ENCODE measurements at regions not wholly inside any gene's neighbourhood (a gene's known extent, or its start where the extent isn't known, plus 50 kb on each side); places are given as distances from the start of the nearest gene placed in this dataset.
"Not testable (repeated sequence)": the region's sequence is repeated elsewhere in the genome, so short reads cannot be mapped to it uniquely, and the experiment has no call there.

DNA sequence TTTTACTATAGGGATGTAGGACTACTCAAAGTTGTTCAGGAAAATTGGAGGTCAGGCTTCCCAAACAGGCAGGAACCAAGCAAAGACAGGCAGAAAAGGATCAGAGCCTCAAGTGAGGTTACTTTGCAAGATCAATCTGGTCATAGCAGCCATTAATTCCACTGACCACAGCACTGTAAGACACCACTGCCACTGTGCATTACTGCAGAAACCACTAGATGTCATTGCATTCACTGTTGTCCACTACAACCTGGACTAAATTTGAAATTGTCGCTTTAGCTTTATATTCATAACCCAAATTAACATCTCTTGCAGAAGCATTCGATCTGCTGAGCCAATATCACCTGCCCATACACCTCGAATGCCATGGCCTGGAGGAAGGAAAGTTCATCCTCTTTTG lies 126.9 kb upstream of the UFL1 start:
- H3K9me3 Mint-ChIP-seq, result no peaks in the 10 kb centered on the region
- peaks cover 4% of the 10 kb centered on the region for H3K4me1 Mint-ChIP-seq (ENCODE audit: low read depth)
- no peak overlapping the region for H3K4me3 Mint-ChIP-seq (ENCODE audit: low read depth)
- intact Hi-C loops (cut with micrococcal nuclease), result no loop called here
- H3K27ac Mint-ChIP-seq, result no peak overlapping the region
- no peak for DNase-seq (ENCODE audit: low spot score)
- no peaks in the 10 kb centered on the region for H3K36me3 Mint-ChIP-seq (ENCODE audit: low read depth)
- H3K27me3 Mint-ChIP-seq (ENCODE audit: low read depth), result peaks cover 5% of the 10 kb centered on the region

DNA sequence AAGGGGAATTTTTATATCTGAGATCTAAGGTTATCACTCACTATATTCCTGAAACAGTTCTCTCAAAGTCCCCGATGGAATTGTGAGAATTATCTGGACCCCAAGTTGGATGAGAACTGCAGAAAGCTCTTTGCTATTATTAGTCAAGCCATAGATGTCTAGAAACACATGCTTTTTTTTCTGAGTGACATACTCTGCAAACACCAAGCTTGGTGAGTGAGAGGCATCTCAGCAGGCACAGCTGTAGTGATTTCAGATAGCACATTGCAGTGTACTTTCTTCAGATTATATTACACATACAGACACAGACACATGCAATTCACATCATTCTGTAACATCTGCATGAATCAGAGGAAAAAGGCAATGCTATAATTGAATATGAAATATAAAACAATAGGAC lies 111.1 kb upstream of the UFL1 start:
- Mint-ChIP-seq H3K9me3 (no peaks in the 10 kb centered on the region), H3K4me3 (ENCODE audit: low read depth) (no peak overlapping the region), H3K27me3 (ENCODE audit: low read depth) (no peaks in the 10 kb centered on the region), H3K36me3 (ENCODE audit: low read depth) (no peaks in the 10 kb centered on the region), H3K27ac (no peak overlapping the region), H3K4me1 (ENCODE audit: low read depth) (no peaks in the 10 kb centered on the region)
- DNase-seq (ENCODE audit: low spot score), result no peak
- intact Hi-C loops (cut with micrococcal nuclease), result no loop called here

DNA sequence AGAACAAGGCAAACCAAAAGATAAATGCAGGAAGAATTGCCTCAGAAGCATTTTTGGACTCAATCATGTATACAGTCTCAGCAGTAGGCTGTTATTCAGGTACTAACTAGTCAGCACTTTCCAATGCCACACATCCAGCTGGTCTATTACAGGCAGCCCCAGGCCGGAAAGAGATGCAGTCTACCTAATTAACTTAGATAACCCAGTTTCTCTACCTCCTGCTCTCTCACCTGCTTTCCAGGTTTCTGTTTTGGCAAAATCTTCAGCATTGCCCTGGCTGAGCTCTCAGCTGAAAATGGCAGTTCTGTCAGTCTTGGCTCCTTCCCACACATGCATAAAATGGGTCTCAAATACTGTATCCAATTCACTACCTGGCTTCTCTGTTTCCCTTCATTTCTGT lies 101.3 kb upstream of the UFL1 start:
- Mint-ChIP-seq H3K4me3 (ENCODE audit: low read depth) (no peak overlapping the region), H3K27ac (no peak overlapping the region), H3K9me3 (peaks cover 6% of the 10 kb centered on the region), H3K36me3 (ENCODE audit: low read depth) (no peaks in the 10 kb centered on the region), H3K4me1 (ENCODE audit: low read depth) (no peaks in the 10 kb centered on the region), H3K27me3 (ENCODE audit: low read depth) (no peaks in the 10 kb centered on the region)
- DNase-seq (ENCODE audit: low spot score), result no peak
- intact Hi-C loops (cut with micrococcal nuclease), result no loop called here

DNA sequence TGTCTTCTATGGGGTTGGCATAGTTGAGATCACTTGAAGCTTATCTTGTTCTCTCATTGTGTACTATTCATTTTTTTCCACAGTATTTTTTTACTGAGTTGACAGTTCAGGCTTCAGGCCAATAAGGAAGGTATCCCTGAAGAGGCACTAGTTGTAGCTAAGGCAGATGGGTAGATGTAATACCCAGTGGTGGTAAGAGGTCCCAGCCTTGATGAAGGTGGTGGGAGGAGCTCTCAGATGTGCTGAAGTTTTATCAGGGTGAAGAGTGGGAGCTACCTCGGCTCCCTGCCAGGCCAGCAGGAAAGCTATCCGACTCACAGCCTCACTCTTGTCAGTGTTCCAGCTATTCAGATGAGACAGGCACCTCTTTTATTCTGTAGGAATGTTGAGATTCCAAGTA lies 87.7 kb upstream of the UFL1 start:
- Mint-ChIP-seq H3K36me3 (ENCODE audit: low read depth) (no peaks in the 10 kb centered on the region), H3K4me3 (ENCODE audit: low read depth) (no peak overlapping the region), H3K27ac (no peak overlapping the region), H3K4me1 (ENCODE audit: low read depth) (no peaks in the 10 kb centered on the region), H3K9me3 (peaks cover 16% of the 10 kb centered on the region), H3K27me3 (ENCODE audit: low read depth) (no peaks in the 10 kb centered on the region)
- intact Hi-C loops (cut with micrococcal nuclease), result no loop called here
- no peak for DNase-seq (ENCODE audit: low spot score)

DNA sequence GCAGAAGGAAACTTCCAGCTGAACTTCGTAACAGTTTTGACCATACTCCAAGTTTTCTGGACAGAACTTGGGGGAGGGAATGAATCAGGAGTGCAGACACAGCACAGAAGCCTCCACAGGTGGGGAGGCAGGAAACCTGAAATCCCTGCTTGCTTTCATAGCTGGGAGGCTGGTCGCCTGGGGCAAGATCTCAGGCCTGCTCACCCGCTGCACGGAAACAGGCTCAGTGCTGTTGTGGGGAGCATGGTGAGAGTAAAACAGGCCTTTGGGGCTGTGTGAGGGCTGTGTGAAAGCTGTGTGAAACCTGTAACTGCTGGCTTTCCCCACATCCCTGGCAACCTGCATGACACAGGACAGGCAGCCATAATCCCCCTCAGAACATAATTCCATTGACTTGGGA lies 85.2 kb upstream of the UFL1 start:
- H3K4me3 Mint-ChIP-seq (ENCODE audit: low read depth), result no peak overlapping the region
- H3K9me3 Mint-ChIP-seq, result peaks cover 9% of the 10 kb centered on the region
- no peaks in the 10 kb centered on the region for H3K4me1 Mint-ChIP-seq (ENCODE audit: low read depth)
- intact Hi-C loops (cut with micrococcal nuclease), result no loop called here
- H3K27me3 Mint-ChIP-seq (ENCODE audit: low read depth), result no peaks in the 10 kb centered on the region
- no peak for DNase-seq (ENCODE audit: low spot score)
- H3K36me3 Mint-ChIP-seq (ENCODE audit: low read depth), result no peaks in the 10 kb centered on the region
- H3K27ac Mint-ChIP-seq, result no peak overlapping the region

DNA sequence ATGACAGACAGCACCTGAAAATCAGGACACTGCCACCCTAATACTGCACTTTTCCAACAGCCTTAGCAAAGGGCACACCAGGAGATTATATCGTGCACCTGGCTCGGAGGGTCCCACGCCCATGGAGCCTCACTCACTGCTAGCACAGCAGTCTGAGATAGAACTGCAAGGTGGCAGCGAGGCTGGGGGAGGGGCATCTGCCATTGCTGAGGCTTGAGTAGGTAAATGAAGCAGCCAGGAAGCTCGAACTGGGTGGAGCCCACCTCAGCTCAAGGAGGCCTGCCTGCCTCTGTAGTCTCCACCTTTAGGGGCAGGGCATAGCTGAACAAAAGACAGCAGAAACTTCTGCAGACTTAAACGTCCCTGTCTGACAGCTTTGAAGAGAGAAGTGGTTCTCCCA lies 84.4 kb upstream of the UFL1 start:
- intact Hi-C loops (cut with micrococcal nuclease); H3K27ac Mint-ChIP-seq; H3K4me1 Mint-ChIP-seq (ENCODE audit: low read depth); DNase-seq (ENCODE audit: low spot score); H3K27me3 Mint-ChIP-seq (ENCODE audit: low read depth); H3K36me3 Mint-ChIP-seq (ENCODE audit: low read depth); H3K9me3 Mint-ChIP-seq; H3K4me3 Mint-ChIP-seq (ENCODE audit: low read depth): not testable (repeated sequence)

DNA sequence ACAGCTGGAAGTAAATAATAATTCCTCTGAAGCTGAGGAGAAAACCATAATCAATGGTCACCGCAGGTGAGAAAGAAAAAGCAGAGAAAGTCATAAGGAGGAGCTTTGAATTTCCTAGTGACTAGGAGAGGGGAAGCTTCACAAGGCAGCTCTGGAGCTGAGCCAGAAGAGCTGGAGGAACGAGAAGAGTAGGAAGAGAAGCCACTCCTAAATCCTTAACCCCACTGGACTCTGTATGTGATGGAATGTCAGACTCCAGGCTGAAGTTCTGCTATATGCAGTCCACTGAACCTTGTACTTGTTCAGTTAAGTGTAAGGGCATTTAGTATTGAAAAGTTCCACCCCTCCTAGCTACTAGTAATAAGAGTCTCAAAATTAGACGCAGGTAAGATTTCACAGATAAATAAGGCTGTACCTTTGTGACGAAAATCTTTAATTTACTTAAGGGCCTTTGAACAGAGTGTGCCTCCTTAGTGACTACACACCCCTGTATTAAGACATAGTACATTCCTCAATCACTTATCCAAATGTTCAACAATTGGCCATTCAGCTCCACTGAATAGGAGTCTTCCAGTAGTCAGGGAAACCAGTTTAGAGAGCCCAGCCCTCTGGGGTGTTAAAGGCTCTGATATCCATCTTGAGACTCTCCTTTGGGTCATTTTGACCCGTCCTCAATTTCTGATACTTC lies 71.4 kb upstream of the UFL1 start:
- intact Hi-C loops (cut with micrococcal nuclease), result no loop called here
- DNase-seq (ENCODE audit: low spot score), result no peak
- H3K36me3 Mint-ChIP-seq (ENCODE audit: low read depth), result no peaks in the 10 kb centered on the region
- no peaks in the 10 kb centered on the region for H3K4me1 Mint-ChIP-seq (ENCODE audit: low read depth)
- peaks cover 11% of the 10 kb centered on the region for H3K27me3 Mint-ChIP-seq (ENCODE audit: low read depth)
- H3K4me3 Mint-ChIP-seq (ENCODE audit: low read depth), result no peak overlapping the region
- H3K27ac Mint-ChIP-seq, result no peak overlapping the region
- no peaks in the 10 kb centered on the region for H3K9me3 Mint-ChIP-seq

DNA sequence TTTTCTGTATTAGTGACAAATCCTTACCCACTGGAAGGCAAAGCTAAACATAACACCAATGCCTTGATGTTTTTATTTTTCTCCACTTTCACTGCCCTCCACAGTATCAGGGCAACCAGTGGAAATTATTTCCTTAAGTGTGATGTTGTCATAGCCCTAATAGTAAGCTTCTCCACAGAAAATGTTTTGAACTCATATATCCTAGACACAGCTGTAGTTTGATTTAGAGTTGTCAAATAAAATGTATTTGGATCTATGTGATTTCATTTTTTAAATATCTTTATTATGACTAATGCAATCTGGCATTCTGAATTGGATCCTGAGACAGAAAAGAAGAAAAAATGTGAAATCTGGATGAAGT lies 70.9 kb upstream of the UFL1 start:
- no peak overlapping the region for H3K4me3 Mint-ChIP-seq (ENCODE audit: low read depth)
- H3K27ac Mint-ChIP-seq, result no peak overlapping the region
- peaks cover 11% of the 10 kb centered on the region for H3K27me3 Mint-ChIP-seq (ENCODE audit: low read depth)
- H3K36me3 Mint-ChIP-seq (ENCODE audit: low read depth), result no peaks in the 10 kb centered on the region
- no peak for DNase-seq (ENCODE audit: low spot score)
- intact Hi-C loops (cut with micrococcal nuclease), result no loop called here
- no peaks in the 10 kb centered on the region for H3K4me1 Mint-ChIP-seq (ENCODE audit: low read depth)
- no peaks in the 10 kb centered on the region for H3K9me3 Mint-ChIP-seq

DNA sequence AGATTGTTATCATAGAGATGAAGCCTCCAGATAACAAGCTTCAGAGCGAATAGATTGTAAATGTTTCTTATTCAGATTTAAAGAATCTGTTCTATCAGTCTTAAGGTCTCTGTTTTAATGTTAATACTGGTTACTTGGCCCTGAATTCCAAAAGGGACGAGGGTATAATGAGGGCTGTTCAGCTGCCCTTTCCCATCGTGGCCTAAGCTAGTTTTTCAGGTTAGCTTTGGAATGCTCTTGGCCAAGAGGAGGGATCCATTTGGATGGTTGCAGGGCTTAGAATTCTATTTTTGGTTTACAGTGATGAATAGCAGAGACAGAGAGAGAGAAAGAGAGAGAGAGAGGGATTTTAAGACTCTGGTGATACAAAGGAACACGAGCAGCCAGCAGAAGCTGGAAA lies 62.8 kb upstream of the UFL1 start:
- no peak for DNase-seq (ENCODE audit: low spot score)
- H3K9me3 Mint-ChIP-seq, result no peaks in the 10 kb centered on the region
- no peak overlapping the region for H3K4me3 Mint-ChIP-seq (ENCODE audit: low read depth)
- peaks cover 16% of the 10 kb centered on the region for H3K27me3 Mint-ChIP-seq (ENCODE audit: low read depth)
- H3K27ac Mint-ChIP-seq, result no peak overlapping the region
- H3K4me1 Mint-ChIP-seq (ENCODE audit: low read depth), result no peaks in the 10 kb centered on the region
- intact Hi-C loops (cut with micrococcal nuclease), result no loop called here
- no peaks in the 10 kb centered on the region for H3K36me3 Mint-ChIP-seq (ENCODE audit: low read depth)

DNA sequence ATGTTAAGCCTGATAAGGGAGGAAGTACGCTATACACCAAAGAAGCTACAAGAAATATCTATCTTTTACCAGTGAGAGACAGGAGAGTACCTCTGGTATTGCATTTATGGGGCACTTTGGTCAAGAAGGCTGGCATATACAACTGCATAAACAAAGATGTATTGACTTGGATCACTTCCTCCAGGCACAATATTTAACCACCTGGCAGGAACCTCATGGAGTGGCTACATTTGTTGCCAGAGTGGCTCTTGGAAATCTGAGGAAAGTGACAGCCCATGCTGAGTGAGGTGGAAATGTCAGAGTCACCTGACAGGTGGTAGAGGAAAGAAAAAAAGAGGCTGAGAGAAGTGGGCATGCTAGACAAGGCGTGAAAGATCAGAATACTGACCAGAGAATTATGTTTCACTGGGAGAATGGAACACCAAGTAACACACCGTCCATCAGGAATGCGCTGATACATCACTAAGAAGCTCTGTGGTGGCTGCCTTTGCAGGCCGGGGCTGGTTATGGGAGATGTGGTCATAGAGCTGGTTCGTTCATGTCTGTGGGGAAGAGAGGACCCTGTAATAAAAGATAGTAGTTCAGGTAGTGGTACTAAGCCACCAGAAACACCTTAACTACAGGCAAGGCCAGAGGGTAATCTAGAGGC lies 61.4 kb upstream of the UFL1 start:
- H3K9me3 Mint-ChIP-seq, result no peaks in the 10 kb centered on the region
- no peak overlapping the region for H3K27ac Mint-ChIP-seq
- peaks cover 19% of the 10 kb centered on the region for H3K27me3 Mint-ChIP-seq (ENCODE audit: low read depth)
- H3K36me3 Mint-ChIP-seq (ENCODE audit: low read depth), result no peaks in the 10 kb centered on the region
- no peak for DNase-seq (ENCODE audit: low spot score)
- intact Hi-C loops (cut with micrococcal nuclease), result loop anchor here (10.0 kb wide), 3 partner anchors 305 to 885 kb away; partner anchors contain the start of gene MANEA
- no peak overlapping the region for H3K4me3 Mint-ChIP-seq (ENCODE audit: low read depth)
- peaks cover 6% of the 10 kb centered on the region for H3K4me1 Mint-ChIP-seq (ENCODE audit: low read depth)

DNA sequence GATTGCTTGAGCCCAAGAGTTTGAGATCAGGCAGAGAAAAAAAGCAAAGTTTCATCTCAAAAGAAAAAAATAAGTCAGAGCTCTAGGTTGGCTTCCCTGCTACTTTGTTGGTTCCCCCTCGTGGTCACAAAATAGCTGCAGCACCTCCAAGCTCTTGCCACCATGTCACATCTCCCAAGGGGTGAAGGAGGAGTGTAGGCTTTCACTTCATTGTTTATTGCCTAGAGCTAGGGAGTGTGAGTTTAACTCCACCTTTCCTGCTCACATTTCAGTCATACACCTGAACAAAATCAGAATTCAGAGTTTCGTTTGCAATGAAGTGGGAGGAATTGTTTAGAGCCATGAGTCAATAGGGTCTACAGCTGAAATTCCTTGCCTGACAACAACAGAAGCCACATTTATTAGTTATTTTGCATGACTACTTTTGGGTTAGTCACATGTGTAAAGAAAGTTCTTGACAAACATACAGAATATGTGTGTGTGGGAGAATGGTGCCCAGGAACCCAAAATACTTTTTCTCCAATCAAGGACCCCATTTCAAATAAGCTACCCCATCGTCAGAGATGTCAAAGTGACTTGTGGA lies 56.2 kb upstream of the UFL1 start:
- no peak overlapping the region for H3K27ac Mint-ChIP-seq
- no peak overlapping the region for H3K4me3 Mint-ChIP-seq (ENCODE audit: low read depth)
- peaks cover 36% of the 10 kb centered on the region for H3K4me1 Mint-ChIP-seq (ENCODE audit: low read depth)
- H3K9me3 Mint-ChIP-seq, result no peaks in the 10 kb centered on the region
- H3K27me3 Mint-ChIP-seq (ENCODE audit: low read depth), result peaks cover 16% of the 10 kb centered on the region
- H3K36me3 Mint-ChIP-seq (ENCODE audit: low read depth), result no peaks in the 10 kb centered on the region
- DNase-seq (ENCODE audit: low spot score), result no peak
- intact Hi-C loops (cut with micrococcal nuclease), result loop anchor here (5.0 to 10.0 kb wide), 5 partner anchors 311 to 1033 kb away; partner anchors contain the start of gene MANEA

DNA sequence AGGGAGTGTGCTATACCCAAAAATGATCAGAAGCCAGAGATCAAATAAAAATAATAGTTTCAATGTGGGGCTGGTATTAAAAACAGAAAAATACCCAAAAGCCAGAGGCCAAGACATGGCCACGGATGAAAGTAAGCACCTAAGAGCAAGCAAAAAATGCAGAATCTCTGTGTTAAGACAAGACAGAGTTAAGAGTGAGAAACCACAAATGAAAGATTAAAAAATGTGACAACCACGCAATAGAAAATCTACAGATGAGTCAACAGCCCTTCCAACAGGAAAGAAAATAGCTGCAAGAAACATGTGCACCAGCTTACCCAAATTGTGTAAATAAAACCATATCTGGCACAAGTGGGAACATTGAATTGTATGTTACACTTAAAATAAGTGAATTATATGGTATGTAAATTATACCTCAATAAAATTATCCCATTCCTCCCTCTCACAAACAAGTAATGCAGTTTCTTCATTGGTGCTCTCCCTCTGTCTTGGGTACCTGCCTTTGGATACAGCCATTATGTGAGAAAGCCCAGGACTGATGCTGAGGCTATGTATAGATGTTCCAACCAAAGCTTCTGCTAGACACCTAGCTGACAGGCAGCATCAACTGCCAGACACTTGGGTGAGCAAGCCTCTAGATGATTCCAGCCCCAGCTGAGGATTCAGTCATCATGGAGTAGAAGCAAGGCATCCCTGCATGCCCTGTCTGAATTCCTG lies 55.3 kb upstream of the UFL1 start:
- intact Hi-C loops (cut with micrococcal nuclease), result loop anchor here (1.0 to 10.0 kb wide), 7 partner anchors 56 to 1034 kb away; partner anchors contain the start of gene MANEA
- peaks cover 36% of the 10 kb centered on the region for H3K4me1 Mint-ChIP-seq (ENCODE audit: low read depth)
- no peaks in the 10 kb centered on the region for H3K9me3 Mint-ChIP-seq
- H3K27me3 Mint-ChIP-seq (ENCODE audit: low read depth), result peaks cover 20% of the 10 kb centered on the region
- DNase-seq (ENCODE audit: low spot score), result no peak
- peak overlapping the region; percentile 9 for H3K27ac Mint-ChIP-seq
- no peak overlapping the region for H3K4me3 Mint-ChIP-seq (ENCODE audit: low read depth)
- no peaks in the 10 kb centered on the region for H3K36me3 Mint-ChIP-seq (ENCODE audit: low read depth)

DNA sequence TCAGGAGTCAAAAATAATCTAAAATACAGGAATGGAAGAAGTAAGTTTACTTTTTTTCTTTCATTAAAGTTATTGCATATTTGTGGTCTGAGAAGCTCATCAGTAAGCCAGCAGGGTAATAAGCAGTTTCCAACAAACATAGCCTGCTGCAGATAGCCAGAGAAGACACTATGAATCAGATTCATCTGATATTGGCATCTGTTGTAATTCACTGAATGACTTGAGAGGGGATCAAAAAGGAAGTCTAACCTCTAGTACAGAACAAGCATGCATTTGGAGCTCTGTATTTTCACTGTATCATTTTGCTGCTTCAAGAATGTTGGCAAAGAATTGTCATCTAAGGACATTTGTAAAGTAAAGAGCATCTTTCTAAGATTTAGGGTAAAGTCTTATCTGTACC lies 53.8 kb upstream of the UFL1 start:
- Mint-ChIP-seq H3K36me3 (ENCODE audit: low read depth) (no peaks in the 10 kb centered on the region), H3K27me3 (ENCODE audit: low read depth) (peaks cover 20% of the 10 kb centered on the region), H3K27ac (no peak overlapping the region), H3K4me1 (ENCODE audit: low read depth) (peaks cover 36% of the 10 kb centered on the region), H3K4me3 (ENCODE audit: low read depth) (no peak overlapping the region), H3K9me3 (no peaks in the 10 kb centered on the region)
- DNase-seq (ENCODE audit: low spot score), result no peak
- intact Hi-C loops (cut with micrococcal nuclease), result loop anchor here (5.0 to 10.0 kb wide), 5 partner anchors 313 to 1036 kb away; partner anchors contain the start of gene MANEA
